ENCODE measurements at regions not wholly inside any gene's neighbourhood (a gene's known extent, or its start where the extent isn't known, plus 50 kb on each side); places are given as distances from the start of the nearest gene placed in this dataset.

- TF ChIP-seq CTCF (IDR thresholded peaks at IDR 0.05) (no peak), POLR2A (IDR thresholded peaks at IDR 0.05) (no peak)
These were observed 359.2 kb downstream of the BUD13 start for GRCh38 chr11:116413301-116414242.
